Upper lobe of left lung (tissue), 4 donors: ENCODE measurements at regions not wholly inside any gene's neighbourhood (a gene's known extent, or its start where the extent isn't known, plus 50 kb on each side); places are given as distances from the start of the nearest gene placed in this dataset.

Experiments used
- EP300 ChIP-seq, 4 donors: sonication (generic); formaldehyde crosslinking; IDR thresholded peaks; one replicate each; pipeline ENCODE4 v1.5.1; 2017; ENCODE audit warnings: antibody characterized with exemption in 4 of 4, control low read depth in 2 of 4
- POLR2A ChIP-seq, 4 donors: fragments of 450-650 bp; IDR thresholded peaks; one replicate each; pipeline ENCODE4 v1.5.1; 2016 to 2017; ENCODE audit warnings: antibody characterized with exemption in 4 of 4, mild to moderate bottlenecking in 2 of 4
- POLR2AphosphoS5 ChIP-seq, 2 donors: sonication (generic); formaldehyde crosslinking; IDR thresholded peaks; one replicate each; pipeline ENCODE4 v1.5.1; 2017; ENCODE audit warnings: antibody characterized with exemption in 2 of 2
- TF ChIP-seq, protein P1 (sequence below), 6 experiments: fragments of 450-650 bp in 4 of 6; fragments of 200-600 bp in 2 of 6; sonication (generic) in 2 of 6; IDR thresholded peaks; one replicate each; pipeline ENCODE4 v1.5.1; 2016 to 2019; ENCODE audit warnings: antibody characterized with exemption in 6 of 6

- TF ChIP-seq POLR2A (IDR thresholded peaks at IDR 0.05) (no peak), POLR2AphosphoS5 (IDR thresholded peaks at IDR 0.05) (no peak), EP300 (IDR thresholded peaks at IDR 0.05) (no peak)
- TF ChIP-seq, protein P1, sequence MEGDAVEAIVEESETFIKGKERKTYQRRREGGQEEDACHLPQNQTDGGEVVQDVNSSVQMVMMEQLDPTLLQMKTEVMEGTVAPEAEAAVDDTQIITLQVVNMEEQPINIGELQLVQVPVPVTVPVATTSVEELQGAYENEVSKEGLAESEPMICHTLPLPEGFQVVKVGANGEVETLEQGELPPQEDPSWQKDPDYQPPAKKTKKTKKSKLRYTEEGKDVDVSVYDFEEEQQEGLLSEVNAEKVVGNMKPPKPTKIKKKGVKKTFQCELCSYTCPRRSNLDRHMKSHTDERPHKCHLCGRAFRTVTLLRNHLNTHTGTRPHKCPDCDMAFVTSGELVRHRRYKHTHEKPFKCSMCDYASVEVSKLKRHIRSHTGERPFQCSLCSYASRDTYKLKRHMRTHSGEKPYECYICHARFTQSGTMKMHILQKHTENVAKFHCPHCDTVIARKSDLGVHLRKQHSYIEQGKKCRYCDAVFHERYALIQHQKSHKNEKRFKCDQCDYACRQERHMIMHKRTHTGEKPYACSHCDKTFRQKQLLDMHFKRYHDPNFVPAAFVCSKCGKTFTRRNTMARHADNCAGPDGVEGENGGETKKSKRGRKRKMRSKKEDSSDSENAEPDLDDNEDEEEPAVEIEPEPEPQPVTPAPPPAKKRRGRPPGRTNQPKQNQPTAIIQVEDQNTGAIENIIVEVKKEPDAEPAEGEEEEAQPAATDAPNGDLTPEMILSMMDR (IDR thresholded peaks at IDR 0.05), result no peak
Measured at GRCh38 chr15:35649575-35649974, 103.6 kb upstream of the DPH6 start.
